ENCODE measurements at regions not wholly inside any gene's neighbourhood (a gene's known extent, or its start where the extent isn't known, plus 50 kb on each side); places are given as distances from the start of the nearest gene placed in this dataset.
"Not testable (repeated sequence)": the region's sequence is repeated elsewhere in the genome, so short reads cannot be mapped to it uniquely, and the experiment has no call there.

GRCh38 chr5:39980056-39980455 lies 555.3 kb upstream of the DAB2 start:
- DNase-seq (ENCODE audit: low read depth in 2 of 2), result no peak

GRCh38 chr5:39977066-39977655 lies 552.4 kb upstream of the DAB2 start:
- no peak for DNase-seq (ENCODE audit: low read depth in 2 of 2)

- no peak for DNase-seq (ENCODE audit: low read depth in 2 of 2)
Measured at GRCh38 chr5:39970117-39970798, 545.5 kb upstream of the DAB2 start.

GRCh38 chr5:39968381-39968780 lies 543.6 kb upstream of the DAB2 start:
- no peak for DNase-seq (ENCODE audit: low read depth in 2 of 2)

GRCh38 chr5:39955156-39955555 lies 530.4 kb upstream of the DAB2 start:
- DNase-seq (ENCODE audit: low read depth in 2 of 2), result no peak

GRCh38 chr5:39951070-39951469 lies 526.3 kb upstream of the DAB2 start:
- DNase-seq (ENCODE audit: low read depth in 2 of 2), result no peak

- DNase-seq (ENCODE audit: low read depth in 2 of 2), result peak; percentile 26 to 35
Measured at GRCh38 chr5:39948867-39949468, 524.2 kb upstream of the DAB2 start.

GRCh38 chr5:39948341-39948740 lies 523.6 kb upstream of the DAB2 start:
- DNase-seq (ENCODE audit: low read depth in 2 of 2), result no peak

- DNase-seq (ENCODE audit: low read depth in 2 of 2), result no peak
Measured at GRCh38 chr5:39947657-39948056, 522.9 kb upstream of the DAB2 start.

GRCh38 chr5:39946356-39947045 lies 521.7 kb upstream of the DAB2 start:
- DNase-seq (ENCODE audit: low read depth in 2 of 2), result no peak

GRCh38 chr5:39945870-39946269 lies 521.1 kb upstream of the DAB2 start:
- no peak for DNase-seq (ENCODE audit: low read depth in 2 of 2)

- DNase-seq (ENCODE audit: low read depth in 2 of 2), result no peak
Measured at GRCh38 chr5:39943811-39944210, 519.0 kb upstream of the DAB2 start.

GRCh38 chr5:39942606-39943005 lies 517.8 kb upstream of the DAB2 start:
- no peak for DNase-seq (ENCODE audit: low read depth in 2 of 2)

GRCh38 chr5:39941416-39941815 lies 516.6 kb upstream of the DAB2 start:
- no peak for DNase-seq (ENCODE audit: low read depth in 2 of 2)

GRCh38 chr5:39934830-39935229 lies 510.1 kb upstream of the DAB2 start:
- no peak for DNase-seq (ENCODE audit: low read depth in 2 of 2)

GRCh38 chr5:39933061-39933460 lies 508.3 kb upstream of the DAB2 start:
- DNase-seq (ENCODE audit: low read depth in 2 of 2), result no peak

- no peak for DNase-seq (ENCODE audit: low read depth in 2 of 2)
Measured at GRCh38 chr5:39928709-39929108, 503.9 kb upstream of the DAB2 start.

- no peak for DNase-seq (ENCODE audit: low read depth in 2 of 2)
Measured at GRCh38 chr5:39919876-39920275, 495.1 kb upstream of the DAB2 start.

GRCh38 chr5:39912906-39913305 lies 488.1 kb upstream of the DAB2 start:
- DNase-seq (ENCODE audit: low read depth in 2 of 2), result no peak

GRCh38 chr5:39907267-39907951 lies 482.6 kb upstream of the DAB2 start:
- DNase-seq (ENCODE audit: low read depth in 2 of 2), result not testable (repeated sequence)

GRCh38 chr5:39906146-39906545 lies 481.4 kb upstream of the DAB2 start:
- DNase-seq (ENCODE audit: low read depth in 2 of 2), result no peak

GRCh38 chr5:39905356-39905755 lies 480.6 kb upstream of the DAB2 start:
- DNase-seq (ENCODE audit: low read depth in 2 of 2), result no peak
